HUES48 (cell line): ENCODE measurements at regions not wholly inside any gene's neighbourhood (a gene's known extent, or its start where the extent isn't known, plus 50 kb on each side); places are given as distances from the start of the nearest gene placed in this dataset.
"Not testable (repeated sequence)": the region's sequence is repeated elsewhere in the genome, so short reads cannot be mapped to it uniquely, and the experiment has no call there.

Experiments
- H3K27ac ChIP-seq: one replicate; pipeline ENCODE4 v1.7.0; 2013; ENCODE audit warnings: low read depth, low read length, inconsistent platforms
- H3K27me3 ChIP-seq: 2 replicates; pipeline ENCODE4 v1.6.1; 2013; ENCODE audit warnings: mild to moderate bottlenecking, low read length; ENCODE audit not compliant: control insufficient read depth, insufficient read depth
- H3K36me3 ChIP-seq: 2 replicates; pipeline ENCODE4 v1.6.1; 2013; ENCODE audit warnings: low read length; ENCODE audit not compliant: control insufficient read depth, insufficient read depth
- H3K4me1 ChIP-seq: 2 replicates; pipeline ENCODE4 v1.6.1; 2013; ENCODE audit warnings: mild to moderate bottlenecking, low read length; ENCODE audit not compliant: control insufficient read depth, insufficient read depth
- H3K4me3 ChIP-seq: 2 replicates; pipeline ENCODE4 v1.5.1; 2013; ENCODE audit warnings: mild to moderate bottlenecking, low read depth, low read length
- H3K9ac ChIP-seq: 2 replicates; pipeline ENCODE4 v1.6.1; 2013; ENCODE audit warnings: mild to moderate bottlenecking, low read depth, low read length, moderate library complexity
- H3K9me3 ChIP-seq: 2 replicates; pipeline ENCODE4 v1.6.1; 2013; ENCODE audit warnings: low read length; ENCODE audit not compliant: control insufficient read depth, insufficient read depth

DNA sequence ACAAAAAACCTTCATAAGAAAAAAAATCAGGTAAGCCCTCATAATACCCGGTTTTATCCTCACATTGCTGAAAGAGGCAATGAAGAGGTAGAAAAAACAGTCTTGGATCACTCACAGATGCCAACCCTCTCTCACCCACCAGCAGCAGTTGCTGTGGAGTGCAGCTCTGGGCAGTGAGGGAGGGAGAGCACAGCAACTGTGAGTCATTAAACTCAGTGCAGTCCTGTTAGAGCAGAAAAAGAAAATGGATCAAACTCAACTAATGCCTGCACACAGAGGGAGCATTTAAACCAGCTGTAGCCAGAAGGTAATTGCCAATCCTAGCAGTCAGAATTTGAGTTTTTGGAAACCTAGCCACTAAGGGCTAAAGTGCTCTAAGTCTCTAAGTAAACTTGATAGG lies 1050.6 kb upstream of the ALCAM start:
- no peak overlapping the region for H3K27ac ChIP-seq
- H3K9me3 ChIP-seq, result no peaks in the 10 kb centered on the region
- no peaks in the 10 kb centered on the region for H3K27me3 ChIP-seq
- no peak overlapping the region for H3K9ac ChIP-seq
- H3K4me3 ChIP-seq, result no peak overlapping the region
- no peaks in the 10 kb centered on the region for H3K36me3 ChIP-seq
- H3K4me1 ChIP-seq, result no peaks in the 10 kb centered on the region

DNA sequence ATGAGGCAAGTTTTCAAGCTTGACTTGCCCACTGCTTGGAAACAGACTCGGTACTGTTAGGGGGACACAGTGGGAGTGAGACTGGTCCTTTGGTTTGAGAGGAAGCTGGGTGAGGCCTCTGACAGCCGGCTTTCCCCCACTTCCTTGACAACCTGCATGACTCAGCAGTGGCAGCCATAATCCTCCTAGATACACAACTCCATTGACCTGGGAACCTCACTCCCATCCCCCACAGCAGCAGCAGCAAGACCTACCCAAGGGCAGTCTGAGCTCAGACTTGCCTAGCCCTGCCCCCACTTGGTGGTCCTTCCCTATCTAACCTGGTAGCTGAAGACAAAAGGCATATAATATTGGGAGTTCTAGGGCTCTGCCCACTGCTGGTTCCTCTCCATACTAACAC lies 1043.5 kb upstream of the ALCAM start:
- Histone ChIP-seq H3K9ac (no peak overlapping the region), H3K36me3 (no peaks in the 10 kb centered on the region), H3K4me3 (no peak overlapping the region), H3K27ac (peak overlapping the region; percentile 20), H3K27me3 (no peaks in the 10 kb centered on the region), H3K4me1 (0 out of 2 replicates have a peak, but pooled peaks cover 9% of the 10 kb centered on the region), H3K9me3 (0 out of 2 replicates have a peak, but pooled peaks cover 9% of the 10 kb centered on the region)

DNA sequence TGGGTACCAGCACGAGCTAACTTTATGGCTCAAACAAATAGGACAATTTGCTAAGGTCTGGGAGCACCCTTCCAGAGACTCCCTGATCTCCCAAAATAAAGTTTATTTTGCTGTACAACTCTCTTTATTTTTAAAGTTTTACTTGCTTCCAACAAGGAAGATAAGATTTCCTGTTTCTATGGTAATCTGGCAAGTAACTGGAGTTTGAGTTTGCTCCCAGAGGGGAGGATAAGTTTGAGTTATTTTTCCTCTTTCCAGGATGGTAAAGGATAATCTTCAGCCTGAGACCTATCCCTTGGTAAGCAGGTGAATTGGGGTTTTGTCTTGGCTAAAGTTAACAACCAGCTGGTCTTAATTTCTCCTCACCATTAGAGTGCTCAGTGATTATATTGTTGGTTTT lies 1019.4 kb upstream of the ALCAM start:
- no peaks in the 10 kb centered on the region for H3K4me1 ChIP-seq
- H3K9me3 ChIP-seq, result peaks cover 18% of the 10 kb centered on the region
- no peaks in the 10 kb centered on the region for H3K27me3 ChIP-seq
- no peak overlapping the region for H3K27ac ChIP-seq
- no peak overlapping the region for H3K4me3 ChIP-seq
- H3K9ac ChIP-seq, result no peak overlapping the region
- no peaks in the 10 kb centered on the region for H3K36me3 ChIP-seq

DNA sequence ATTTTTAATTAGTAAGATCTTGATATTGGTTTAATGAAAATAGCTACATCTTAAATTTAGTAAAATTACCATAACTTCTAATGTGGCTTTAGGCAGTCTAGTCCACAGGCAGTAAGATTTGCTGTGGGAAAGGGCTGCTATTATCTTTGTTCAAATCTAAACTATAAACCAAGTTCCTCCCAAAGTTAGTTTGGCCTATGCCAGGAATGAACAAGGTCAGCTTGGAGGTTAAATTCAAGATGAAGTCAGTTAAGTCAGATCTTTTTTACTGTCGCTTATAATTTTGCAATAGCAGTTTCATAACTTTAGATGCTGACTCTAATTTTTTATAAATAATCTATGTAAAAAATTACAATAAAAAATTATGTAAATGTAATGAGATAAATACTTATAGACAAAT lies 1016.9 kb upstream of the ALCAM start:
- no peak overlapping the region for H3K4me3 ChIP-seq
- peaks cover 25% of the 10 kb centered on the region for H3K9me3 ChIP-seq
- H3K27me3 ChIP-seq, result no peaks in the 10 kb centered on the region
- H3K4me1 ChIP-seq, result no peaks in the 10 kb centered on the region
- no peak overlapping the region for H3K27ac ChIP-seq
- no peak overlapping the region for H3K9ac ChIP-seq
- no peaks in the 10 kb centered on the region for H3K36me3 ChIP-seq

DNA sequence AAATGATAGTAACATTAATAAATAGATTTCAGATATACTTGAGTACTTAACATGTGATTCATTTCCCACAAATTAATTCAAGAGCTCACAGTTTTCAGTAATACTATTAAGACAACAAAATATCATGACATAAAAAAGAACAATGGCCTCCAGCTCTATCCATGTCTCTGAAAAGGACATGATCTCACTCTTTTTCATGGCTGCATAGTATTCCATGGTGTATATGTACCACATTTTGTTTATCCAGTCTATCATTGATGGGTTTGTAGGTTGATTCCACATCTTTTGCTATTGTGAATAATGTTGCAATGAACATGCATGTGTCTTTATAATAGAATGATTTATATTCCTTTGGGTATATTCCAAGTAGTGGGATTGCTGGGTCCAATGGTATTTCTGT lies 1012.8 kb upstream of the ALCAM start:
- Histone ChIP-seq H3K4me1 (no peaks in the 10 kb centered on the region), H3K9me3 (peaks cover 25% of the 10 kb centered on the region), H3K4me3 (no peak overlapping the region), H3K27me3 (no peaks in the 10 kb centered on the region), H3K36me3 (no peaks in the 10 kb centered on the region), H3K9ac (no peak overlapping the region), H3K27ac (no peak overlapping the region)

DNA sequence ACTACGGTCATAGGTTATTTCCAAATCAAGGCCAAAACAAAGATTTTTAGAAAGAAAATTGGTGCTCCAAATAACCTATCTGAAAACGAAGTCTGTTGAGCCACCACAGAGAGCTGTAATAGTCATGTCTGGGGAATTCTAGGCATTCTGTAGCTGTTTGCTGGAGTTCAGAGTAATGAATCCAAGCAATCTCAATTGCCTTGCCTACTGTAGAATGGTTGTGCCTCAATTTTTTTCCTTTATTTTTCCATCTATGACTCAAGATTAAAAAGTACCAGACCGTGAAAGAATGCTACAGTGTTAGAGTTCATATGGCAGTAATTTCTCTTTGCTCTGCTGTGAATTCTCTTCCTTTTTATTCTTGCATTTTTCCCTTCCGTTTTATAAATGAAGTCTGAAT lies 1007.2 kb upstream of the ALCAM start:
- no peaks in the 10 kb centered on the region for H3K27me3 ChIP-seq
- H3K9ac ChIP-seq, result no peak overlapping the region
- no peak overlapping the region for H3K27ac ChIP-seq
- H3K36me3 ChIP-seq, result no peaks in the 10 kb centered on the region
- no peaks in the 10 kb centered on the region for H3K4me1 ChIP-seq
- no peak overlapping the region for H3K4me3 ChIP-seq
- H3K9me3 ChIP-seq, result no peaks in the 10 kb centered on the region

DNA sequence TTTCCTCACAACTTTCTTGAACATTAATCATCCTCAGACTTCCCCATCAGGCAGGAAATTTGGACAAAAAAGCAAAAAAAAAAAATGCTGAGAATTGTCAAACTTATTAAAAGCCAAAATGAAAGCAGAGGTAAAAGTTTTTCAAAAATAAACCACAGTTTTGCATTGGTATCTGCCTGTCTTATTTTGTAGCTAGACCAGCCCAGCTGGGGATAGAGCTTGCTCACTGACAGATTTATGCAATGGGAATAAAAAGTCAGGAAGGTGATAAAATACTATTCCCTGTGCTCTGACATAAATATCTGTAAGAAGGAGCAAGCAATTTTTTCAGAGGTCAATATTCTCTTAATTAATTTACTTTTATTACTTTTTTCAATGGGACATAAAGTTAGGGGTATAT lies 1006.7 kb upstream of the ALCAM start:
- no peak overlapping the region for H3K27ac ChIP-seq
- H3K4me1 ChIP-seq, result no peaks in the 10 kb centered on the region
- no peak overlapping the region for H3K4me3 ChIP-seq
- no peak overlapping the region for H3K9ac ChIP-seq
- no peaks in the 10 kb centered on the region for H3K9me3 ChIP-seq
- no peaks in the 10 kb centered on the region for H3K36me3 ChIP-seq
- H3K27me3 ChIP-seq, result no peaks in the 10 kb centered on the region

DNA sequence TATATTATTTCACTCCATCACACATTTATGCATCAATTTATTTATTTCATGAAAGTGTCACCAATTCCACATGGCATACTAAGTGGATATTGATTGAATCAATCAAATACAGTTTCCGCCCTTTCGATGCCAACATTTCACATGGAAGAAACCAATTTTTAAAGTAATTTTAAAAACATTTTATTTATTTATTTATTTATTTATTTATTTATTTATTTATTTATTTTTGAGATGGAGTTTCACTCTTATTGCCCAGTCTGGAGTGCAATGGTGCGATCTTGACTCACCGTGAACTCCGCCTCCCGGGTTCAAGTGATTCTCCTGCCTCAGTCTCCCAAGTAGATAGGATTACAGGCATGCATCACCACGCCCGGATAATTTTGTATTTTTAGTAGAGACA lies 1005.0 kb upstream of the ALCAM start:
- not testable (repeated sequence) for H3K27me3 ChIP-seq, H3K27ac ChIP-seq, H3K36me3 ChIP-seq, H3K9me3 ChIP-seq, H3K4me3 ChIP-seq, H3K9ac ChIP-seq, H3K4me1 ChIP-seq

DNA sequence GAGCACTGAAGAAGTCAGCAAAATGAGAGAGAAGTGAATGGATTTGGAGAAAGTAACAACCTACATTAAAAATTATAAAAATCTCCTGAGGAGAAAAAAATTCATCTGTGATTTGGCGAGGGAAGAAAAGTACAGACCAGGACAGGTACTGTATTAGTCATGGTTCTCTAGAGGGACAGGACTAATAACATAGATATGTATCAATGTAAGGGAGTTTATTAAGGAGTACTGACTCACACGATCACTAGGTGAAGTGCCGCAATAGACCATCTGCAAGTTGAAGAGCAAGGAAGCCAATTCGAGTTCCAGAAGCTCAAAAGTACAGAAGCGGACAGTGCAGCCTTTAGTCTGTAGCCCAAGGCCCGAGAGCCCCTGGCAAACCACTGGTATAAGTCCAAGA lies 1004.4 kb upstream of the ALCAM start:
- no peaks in the 10 kb centered on the region for H3K36me3 ChIP-seq
- H3K4me1 ChIP-seq, result no peaks in the 10 kb centered on the region
- H3K27ac ChIP-seq, result no peak overlapping the region
- H3K27me3 ChIP-seq, result no peaks in the 10 kb centered on the region
- H3K9me3 ChIP-seq, result no peaks in the 10 kb centered on the region
- H3K4me3 ChIP-seq, result no peak overlapping the region
- no peak overlapping the region for H3K9ac ChIP-seq

DNA sequence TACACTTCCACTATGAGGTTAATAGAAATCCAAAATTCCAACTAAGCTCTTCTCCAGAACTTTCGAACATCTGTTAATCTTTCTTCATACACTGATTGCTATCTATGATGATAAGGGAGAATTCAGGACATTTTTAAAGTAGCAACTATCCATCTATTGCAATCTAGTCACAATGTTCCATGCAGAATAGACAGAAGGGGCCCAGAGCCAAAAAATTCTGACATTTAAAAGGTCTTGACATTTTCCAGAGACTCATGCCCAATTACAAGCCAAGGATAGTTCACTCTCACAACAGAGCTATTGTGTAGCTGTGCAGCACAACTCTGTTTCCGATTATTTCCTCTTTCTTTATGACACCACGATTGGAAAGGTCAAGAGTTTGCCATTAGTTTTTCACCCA lies 999.7 kb upstream of the ALCAM start:
- Histone ChIP-seq H3K9ac (no peak overlapping the region), H3K27ac (no peak overlapping the region), H3K36me3 (no peaks in the 10 kb centered on the region), H3K4me3 (no peak overlapping the region), H3K4me1 (no peaks in the 10 kb centered on the region), H3K9me3 (no peaks in the 10 kb centered on the region), H3K27me3 (no peaks in the 10 kb centered on the region)

DNA sequence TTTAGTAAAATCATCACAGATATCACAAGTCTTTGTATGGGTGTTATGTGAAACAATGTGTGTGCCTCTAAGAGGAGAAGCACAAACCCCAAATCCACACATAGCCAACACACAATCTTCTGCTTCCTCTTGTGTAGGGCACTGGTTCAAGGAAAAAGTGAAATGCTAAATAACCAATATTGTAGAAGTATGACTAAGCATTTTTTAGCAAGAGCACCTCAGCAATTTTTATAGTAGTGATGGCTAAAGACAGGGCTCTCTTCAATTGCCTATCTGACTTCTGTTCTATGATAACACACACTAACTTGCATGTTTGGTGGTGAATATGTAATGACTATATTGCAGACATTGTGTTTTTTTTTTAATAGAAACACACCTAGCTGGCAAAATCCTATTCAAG lies 997.9 kb upstream of the ALCAM start:
- no peaks in the 10 kb centered on the region for H3K4me1 ChIP-seq
- H3K36me3 ChIP-seq, result no peaks in the 10 kb centered on the region
- no peaks in the 10 kb centered on the region for H3K9me3 ChIP-seq
- no peaks in the 10 kb centered on the region for H3K27me3 ChIP-seq
- H3K27ac ChIP-seq, result no peak overlapping the region
- no peak overlapping the region for H3K9ac ChIP-seq
- H3K4me3 ChIP-seq, result no peak overlapping the region

DNA sequence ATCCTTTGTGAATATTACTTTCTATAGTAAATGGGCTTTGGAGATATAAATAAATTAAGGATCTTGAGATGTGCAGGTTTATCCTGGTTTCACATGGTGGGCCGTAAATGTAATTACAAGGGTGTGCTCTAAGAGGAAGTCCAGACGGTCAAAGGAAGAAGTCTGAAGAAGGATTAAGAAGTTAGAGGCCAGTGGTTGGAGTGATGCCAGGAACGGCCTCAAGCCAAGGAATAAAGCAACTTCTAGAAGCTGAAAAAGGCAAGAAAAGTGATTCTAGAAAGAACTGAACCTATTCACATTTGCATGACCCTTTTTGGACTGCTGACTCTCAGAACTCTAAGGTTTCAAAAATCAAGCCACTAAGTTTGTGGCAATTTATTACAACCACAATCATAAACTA lies 981.3 kb upstream of the ALCAM start:
- no peak overlapping the region for H3K9ac ChIP-seq
- no peaks in the 10 kb centered on the region for H3K9me3 ChIP-seq
- no peaks in the 10 kb centered on the region for H3K27me3 ChIP-seq
- H3K4me1 ChIP-seq, result no peaks in the 10 kb centered on the region
- no peak overlapping the region for H3K27ac ChIP-seq
- no peaks in the 10 kb centered on the region for H3K36me3 ChIP-seq
- H3K4me3 ChIP-seq, result no peak overlapping the region
